ENCODE measurements at regions not wholly inside any gene's neighbourhood (a gene's known extent, or its start where the extent isn't known, plus 50 kb on each side); places are given as distances from the start of the nearest gene placed in this dataset.

DNA sequence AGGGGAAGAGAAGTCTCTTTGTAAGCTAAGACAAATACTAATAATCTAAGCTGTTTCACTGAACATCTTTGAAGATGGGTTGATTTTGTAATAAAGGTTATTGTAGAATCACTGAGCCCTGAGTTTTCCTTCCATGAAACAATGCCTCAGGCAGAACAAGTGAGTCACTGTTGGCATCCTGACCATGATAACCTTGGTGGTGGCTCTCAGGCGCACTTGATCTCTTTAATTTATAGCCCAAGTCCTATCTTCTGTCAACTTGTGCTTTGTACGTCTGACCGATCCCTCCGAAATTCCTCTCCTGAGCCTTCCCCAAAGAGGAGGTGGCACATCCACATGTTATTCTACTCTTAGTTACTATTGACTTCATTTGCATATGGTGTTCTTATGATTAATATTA is 812.9 kb downstream of the REEP3 start:
- Mint-ChIP-seq H3K4me1 (ENCODE audit: low read depth, unreplicated experiment) (no peaks in the 10 kb centered on the region), H3K27me3 (ENCODE audit: unreplicated experiment) (no peaks in the 10 kb centered on the region), H3K36me3 (ENCODE audit: insufficient read depth, unreplicated experiment) (no peaks in the 10 kb centered on the region), H3K4me3 (ENCODE audit: low read depth, unreplicated experiment) (no peak overlapping the region), H3K9me3 (ENCODE audit: low read depth, unreplicated experiment) (peaks cover 2% of the 10 kb centered on the region), H3K27ac (ENCODE audit: unreplicated experiment) (no peak overlapping the region)
- no TSS peak for BruUV-seq (replicated peaks)
- DNase-seq: no peak
- CTCF ChIA-PET: no interaction called here
- intact Hi-C loops (cut with micrococcal nuclease; ENCODE audit: unreplicated experiment): no loop called here
- TF ChIP-seq, protein P1, sequence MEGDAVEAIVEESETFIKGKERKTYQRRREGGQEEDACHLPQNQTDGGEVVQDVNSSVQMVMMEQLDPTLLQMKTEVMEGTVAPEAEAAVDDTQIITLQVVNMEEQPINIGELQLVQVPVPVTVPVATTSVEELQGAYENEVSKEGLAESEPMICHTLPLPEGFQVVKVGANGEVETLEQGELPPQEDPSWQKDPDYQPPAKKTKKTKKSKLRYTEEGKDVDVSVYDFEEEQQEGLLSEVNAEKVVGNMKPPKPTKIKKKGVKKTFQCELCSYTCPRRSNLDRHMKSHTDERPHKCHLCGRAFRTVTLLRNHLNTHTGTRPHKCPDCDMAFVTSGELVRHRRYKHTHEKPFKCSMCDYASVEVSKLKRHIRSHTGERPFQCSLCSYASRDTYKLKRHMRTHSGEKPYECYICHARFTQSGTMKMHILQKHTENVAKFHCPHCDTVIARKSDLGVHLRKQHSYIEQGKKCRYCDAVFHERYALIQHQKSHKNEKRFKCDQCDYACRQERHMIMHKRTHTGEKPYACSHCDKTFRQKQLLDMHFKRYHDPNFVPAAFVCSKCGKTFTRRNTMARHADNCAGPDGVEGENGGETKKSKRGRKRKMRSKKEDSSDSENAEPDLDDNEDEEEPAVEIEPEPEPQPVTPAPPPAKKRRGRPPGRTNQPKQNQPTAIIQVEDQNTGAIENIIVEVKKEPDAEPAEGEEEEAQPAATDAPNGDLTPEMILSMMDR (IDR thresholded peaks at IDR 0.05; ENCODE audit: unreplicated experiment): no peak

DNA sequence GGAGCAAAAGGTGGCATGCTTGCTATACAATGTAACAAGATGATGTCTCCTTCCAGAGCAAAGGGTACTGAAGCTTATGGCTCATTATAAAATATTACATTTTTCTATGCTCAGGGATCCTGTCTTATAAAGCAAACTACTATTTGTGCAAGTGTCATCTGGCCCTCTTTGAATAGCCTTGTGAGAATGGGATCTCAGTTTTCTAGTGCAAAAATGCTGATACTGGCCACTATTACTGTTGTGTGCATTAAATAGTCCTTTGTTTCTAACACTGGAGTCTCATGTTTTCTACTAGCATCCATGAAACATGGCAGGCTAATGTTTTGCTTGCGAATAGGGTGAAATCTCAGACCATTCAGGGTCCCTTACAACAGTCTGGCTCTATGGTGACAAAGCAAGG is 823.0 kb downstream of the REEP3 start:
- peaks cover 2% of the 10 kb centered on the region for H3K9me3 Mint-ChIP-seq (ENCODE audit: low read depth, unreplicated experiment)
- no peak overlapping the region for H3K4me3 Mint-ChIP-seq (ENCODE audit: low read depth, unreplicated experiment)
- H3K27ac Mint-ChIP-seq (ENCODE audit: unreplicated experiment): no peak overlapping the region
- TF ChIP-seq, protein P1 (IDR thresholded peaks at IDR 0.05; ENCODE audit: unreplicated experiment): no peak
- no TSS peak for BruUV-seq (replicated peaks)
- H3K4me1 Mint-ChIP-seq (ENCODE audit: low read depth, unreplicated experiment): no peaks in the 10 kb centered on the region
- intact Hi-C loops (cut with micrococcal nuclease; ENCODE audit: unreplicated experiment): no loop called here
- CTCF ChIA-PET: no interaction called here
- no peaks in the 10 kb centered on the region for H3K27me3 Mint-ChIP-seq (ENCODE audit: unreplicated experiment)
- no peaks in the 10 kb centered on the region for H3K36me3 Mint-ChIP-seq (ENCODE audit: insufficient read depth, unreplicated experiment)
- no peak for DNase-seq

DNA sequence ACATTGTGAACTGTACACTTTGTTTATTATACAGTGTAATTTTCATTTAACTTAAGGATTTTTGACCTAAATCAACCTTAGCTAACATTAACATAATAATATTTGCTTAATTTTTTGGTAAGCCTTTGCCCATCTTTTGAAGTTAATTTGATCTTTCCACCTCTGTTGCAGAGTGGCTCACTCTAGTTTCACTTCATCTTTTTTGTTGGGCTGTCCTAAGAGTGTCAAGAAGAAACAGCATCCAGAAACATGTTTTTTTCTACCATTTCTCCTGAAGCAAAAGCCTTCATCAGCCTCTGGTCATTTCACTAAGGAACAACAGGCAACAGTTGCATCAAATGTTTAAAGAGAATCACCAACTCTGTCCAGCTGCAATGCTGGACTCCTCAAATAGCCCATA is 824.7 kb downstream of the REEP3 start:
- CTCF ChIA-PET: no interaction called here
- Mint-ChIP-seq H3K36me3 (ENCODE audit: insufficient read depth, unreplicated experiment) (no peaks in the 10 kb centered on the region), H3K4me3 (ENCODE audit: low read depth, unreplicated experiment) (no peak overlapping the region), H3K4me1 (ENCODE audit: low read depth, unreplicated experiment) (peaks cover 6% of the 10 kb centered on the region), H3K27ac (ENCODE audit: unreplicated experiment) (no peak overlapping the region), H3K27me3 (ENCODE audit: unreplicated experiment) (no peaks in the 10 kb centered on the region), H3K9me3 (ENCODE audit: low read depth, unreplicated experiment) (peaks cover 2% of the 10 kb centered on the region)
- TF ChIP-seq, protein P1 (IDR thresholded peaks at IDR 0.05; ENCODE audit: unreplicated experiment): no peak
- DNase-seq: no peak
- BruUV-seq (replicated peaks): no TSS peak
- intact Hi-C loops (cut with micrococcal nuclease; ENCODE audit: unreplicated experiment): no loop called here

DNA sequence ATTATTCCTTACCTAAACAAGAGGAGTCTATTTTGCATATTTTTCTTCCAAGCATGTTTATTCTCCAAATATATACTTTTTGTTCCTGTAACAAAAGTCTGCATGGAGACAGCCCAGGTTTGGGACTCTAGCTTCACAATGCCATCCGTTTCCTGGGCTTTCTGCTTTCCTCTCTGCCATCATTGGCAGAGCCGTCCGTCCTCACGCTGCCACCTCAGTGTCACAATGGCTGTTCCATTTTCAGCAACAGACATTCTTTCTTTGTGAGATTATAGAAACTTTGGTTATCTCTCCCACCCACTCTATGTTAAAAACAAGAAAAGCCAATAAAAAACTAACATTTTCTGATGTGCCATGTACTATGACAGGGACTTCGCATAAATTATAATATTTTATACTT is 825.2 kb downstream of the REEP3 start:
- intact Hi-C loops (cut with micrococcal nuclease; ENCODE audit: unreplicated experiment): no loop called here
- Mint-ChIP-seq H3K4me3 (ENCODE audit: low read depth, unreplicated experiment) (no peak overlapping the region), H3K27ac (ENCODE audit: unreplicated experiment) (no peak overlapping the region), H3K9me3 (ENCODE audit: low read depth, unreplicated experiment) (peaks cover 2% of the 10 kb centered on the region), H3K4me1 (ENCODE audit: low read depth, unreplicated experiment) (peaks cover 7% of the 10 kb centered on the region), H3K27me3 (ENCODE audit: unreplicated experiment) (no peaks in the 10 kb centered on the region), H3K36me3 (ENCODE audit: insufficient read depth, unreplicated experiment) (no peaks in the 10 kb centered on the region)
- CTCF ChIA-PET: no interaction called here
- no peak for DNase-seq
- TF ChIP-seq, protein P1 (IDR thresholded peaks at IDR 0.05; ENCODE audit: unreplicated experiment): no peak
- no TSS peak for BruUV-seq (replicated peaks)

DNA sequence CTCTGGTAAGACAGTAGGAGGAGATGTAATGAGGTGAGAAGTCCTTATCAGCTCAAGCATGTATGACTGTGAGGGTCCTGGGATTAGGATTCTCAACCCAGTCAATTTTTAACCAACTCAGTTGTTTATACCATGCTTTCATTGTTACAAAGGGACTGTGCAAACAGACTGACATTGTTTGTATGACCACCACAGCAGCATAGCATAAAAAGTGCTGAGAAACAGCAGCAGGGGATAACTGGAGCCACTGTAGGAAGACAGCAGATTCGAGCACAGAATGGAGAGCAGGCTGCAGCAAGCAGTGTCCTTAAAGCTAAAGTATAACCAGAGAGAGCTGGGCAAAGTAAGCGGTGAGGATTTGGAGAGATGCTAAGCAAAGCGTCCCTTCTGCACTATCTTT is 829.5 kb downstream of the REEP3 start:
- intact Hi-C loops (cut with micrococcal nuclease; ENCODE audit: unreplicated experiment): no loop called here
- TF ChIP-seq, protein P1 (IDR thresholded peaks at IDR 0.05; ENCODE audit: unreplicated experiment): no peak
- Mint-ChIP-seq H3K27ac (ENCODE audit: unreplicated experiment) (no peak overlapping the region), H3K4me1 (ENCODE audit: low read depth, unreplicated experiment) (peaks cover 20% of the 10 kb centered on the region), H3K27me3 (ENCODE audit: unreplicated experiment) (no peaks in the 10 kb centered on the region), H3K36me3 (ENCODE audit: insufficient read depth, unreplicated experiment) (no peaks in the 10 kb centered on the region), H3K9me3 (ENCODE audit: low read depth, unreplicated experiment) (no peaks in the 10 kb centered on the region), H3K4me3 (ENCODE audit: low read depth, unreplicated experiment) (no peak overlapping the region)
- CTCF ChIA-PET: no interaction called here
- DNase-seq: no peak
- no TSS peak for BruUV-seq (replicated peaks)
